ENCODE measurements at regions not wholly inside any gene's neighbourhood (a gene's known extent, or its start where the extent isn't known, plus 50 kb on each side); places are given as distances from the start of the nearest gene placed in this dataset.
"Not testable (repeated sequence)": the region's sequence is repeated elsewhere in the genome, so short reads cannot be mapped to it uniquely, and the experiment has no call there.

DNA sequence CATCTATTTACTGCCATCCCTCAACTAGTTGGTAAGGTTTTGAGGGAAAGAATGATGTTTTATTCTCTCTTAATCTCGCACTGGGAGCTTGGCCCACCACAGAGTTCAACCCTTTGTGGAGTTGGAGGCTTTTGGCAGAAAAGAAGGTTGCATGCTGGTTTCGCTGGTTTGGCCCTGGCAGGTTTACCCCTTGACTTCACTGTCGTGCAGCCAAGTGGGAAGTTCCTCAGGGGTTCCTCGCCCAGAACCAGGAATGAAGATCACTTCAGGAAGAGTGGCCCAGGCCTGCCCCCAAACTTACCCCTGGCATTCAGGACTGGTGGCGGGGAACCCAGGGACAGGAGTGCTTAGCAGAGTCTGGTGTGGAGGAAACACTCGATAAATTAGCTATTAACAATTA lies 103.1 kb upstream of the LYZL2 start:
- H3K36me3 ChIP-seq (ENCODE audit: control insufficient read depth, insufficient read depth, low read length), result no peaks in the 10 kb centered on the region
- H3K27ac Mint-ChIP-seq, result no peak overlapping the region

GRCh38 chr10:30731963-30732362 lies 102.4 kb upstream of the LYZL2 start:
- peaks cover 2% of the 10 kb centered on the region for H3K27me3 Mint-ChIP-seq
- H3K27ac ChIP-seq (ENCODE audit: insufficient read depth, low read length, poor library complexity, severe bottlenecking), result no peak overlapping the region
- no peak overlapping the region for H3K4me3 Mint-ChIP-seq
- no peak for DNase-seq
- H3K9me3 Mint-ChIP-seq, result no peaks in the 10 kb centered on the region
- no peaks in the 10 kb centered on the region for H3K27me3 ChIP-seq (ENCODE audit: control insufficient read depth, insufficient read depth, low read length)
- H3K4me3 ChIP-seq (ENCODE audit: low read depth, low read length), result no peak overlapping the region
- no peak for ATAC-seq (ENCODE audit: low read depth in 2 of 2)
- H3K9me3 ChIP-seq (ENCODE audit: control insufficient read depth in 2 of 2, low read length in 2 of 2), result no peaks in the 10 kb centered on the region
- H3K36me3 Mint-ChIP-seq, result peaks cover 3% of the 10 kb centered on the region
- peaks cover 6% of the 10 kb centered on the region for H3K4me1 ChIP-seq (ENCODE audit: control insufficient read depth, insufficient read depth, low read length, poor library complexity, severe bottlenecking)
- H3K4me1 Mint-ChIP-seq, result peaks cover 0 to 5% (median 4%) of the 10 kb centered on the region in 4 donors
- H3K27ac Mint-ChIP-seq, result no peak overlapping the region
- no peaks in the 10 kb centered on the region for H3K36me3 ChIP-seq (ENCODE audit: control insufficient read depth, insufficient read depth, low read length)

More for the DNA sequence above, 103.1 kb upstream of the LYZL2 start:
- H3K9me3 Mint-ChIP-seq, result no peaks in the 10 kb centered on the region
- DNase-seq, result no peak
- peaks cover 3% of the 10 kb centered on the region for H3K36me3 Mint-ChIP-seq
- Histone ChIP-seq H3K4me1 (ENCODE audit: control insufficient read depth, insufficient read depth, low read length, poor library complexity, severe bottlenecking) (peaks cover 4% of the 10 kb centered on the region), H3K9me3 (ENCODE audit: control insufficient read depth in 2 of 2, low read length in 2 of 2) (no peaks in the 10 kb centered on the region), H3K27me3 (ENCODE audit: control insufficient read depth, insufficient read depth, low read length) (no peaks in the 10 kb centered on the region), H3K4me3 (ENCODE audit: low read depth, low read length) (no peak overlapping the region), H3K27ac (ENCODE audit: insufficient read depth, low read length, poor library complexity, severe bottlenecking) (no peak overlapping the region)
- no peak overlapping the region for H3K4me3 Mint-ChIP-seq
- H3K4me1 Mint-ChIP-seq, result peaks cover 0 to 7% (median 6%) of the 10 kb centered on the region in 4 donors
- ATAC-seq (ENCODE audit: low read depth in 2 of 2), result no peak
- peaks cover 6% of the 10 kb centered on the region for H3K27me3 Mint-ChIP-seq

DNA sequence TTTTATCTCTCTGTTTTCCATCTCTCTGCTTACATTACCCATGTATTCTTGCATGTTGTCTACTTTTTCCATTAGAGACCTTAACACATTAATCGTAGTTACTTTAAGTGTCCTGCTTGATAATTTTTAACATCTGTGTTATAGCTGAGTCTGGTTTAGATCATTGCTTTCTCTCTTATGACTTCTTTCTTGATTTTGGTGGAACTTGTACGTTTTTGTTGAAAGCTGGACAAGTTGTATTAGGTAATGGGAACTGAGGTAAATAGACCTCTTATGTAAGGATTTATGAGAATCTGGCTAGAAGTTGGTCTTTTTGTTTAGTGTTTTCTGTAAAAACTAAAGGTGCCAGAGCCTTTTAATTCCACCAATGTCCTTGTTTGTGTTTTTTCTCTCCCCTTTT lies 100.8 kb upstream of the LYZL2 start:
- no peaks in the 10 kb centered on the region for H3K9me3 ChIP-seq (ENCODE audit: control insufficient read depth in 2 of 2, low read length in 2 of 2)
- Mint-ChIP-seq H3K4me3 (no peak overlapping the region), H3K27ac (no peak overlapping the region), H3K36me3 (peaks cover 3% of the 10 kb centered on the region), H3K9me3 (no peaks in the 10 kb centered on the region), H3K27me3 (peaks cover 5% of the 10 kb centered on the region), H3K4me1 (peaks cover 0 to 6% (median 4%) of the 10 kb centered on the region in 4 donors)
- ATAC-seq (ENCODE audit: low read depth in 2 of 2) (no peak), DNase-seq (no peak)
- no peaks in the 10 kb centered on the region for H3K27me3 ChIP-seq (ENCODE audit: control insufficient read depth, insufficient read depth, low read length)
- H3K27ac ChIP-seq (ENCODE audit: insufficient read depth, low read length, poor library complexity, severe bottlenecking), result no peak overlapping the region
- H3K4me1 ChIP-seq (ENCODE audit: control insufficient read depth, insufficient read depth, low read length, poor library complexity, severe bottlenecking), result peaks cover 5% of the 10 kb centered on the region
- no peaks in the 10 kb centered on the region for H3K36me3 ChIP-seq (ENCODE audit: control insufficient read depth, insufficient read depth, low read length)
- no peak overlapping the region for H3K4me3 ChIP-seq (ENCODE audit: low read depth, low read length)

DNA sequence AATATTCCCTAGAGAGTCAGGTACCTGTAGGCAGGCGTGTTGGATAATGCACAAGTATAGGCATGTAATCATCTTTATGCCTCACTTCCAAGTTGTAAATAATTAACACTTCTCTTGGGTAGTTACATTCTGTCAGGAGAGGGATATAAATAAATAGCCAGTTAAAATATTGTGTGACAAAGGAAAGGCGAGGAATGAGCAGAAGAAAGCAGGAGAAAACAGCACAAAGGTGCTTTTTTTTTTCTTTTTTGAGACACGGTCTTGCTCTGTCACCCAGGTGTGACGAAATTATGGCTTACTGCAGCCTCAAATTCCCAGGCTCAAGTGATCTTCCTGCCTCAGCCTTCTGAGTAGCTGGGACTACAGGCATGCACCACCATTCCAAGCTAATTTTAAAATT lies 99.2 kb upstream of the LYZL2 start:
- Histone ChIP-seq H3K36me3 (ENCODE audit: control insufficient read depth, insufficient read depth, low read length) (no peaks in the 10 kb centered on the region), H3K4me1 (ENCODE audit: control insufficient read depth, insufficient read depth, low read length, poor library complexity, severe bottlenecking) (peaks cover 5% of the 10 kb centered on the region), H3K4me3 (ENCODE audit: low read depth, low read length) (no peak overlapping the region), H3K27ac (ENCODE audit: insufficient read depth, low read length, poor library complexity, severe bottlenecking) (no peak overlapping the region), H3K27me3 (ENCODE audit: control insufficient read depth, insufficient read depth, low read length) (no peaks in the 10 kb centered on the region), H3K9me3 (ENCODE audit: control insufficient read depth in 2 of 2, low read length in 2 of 2) (no peaks in the 10 kb centered on the region)
- Mint-ChIP-seq H3K36me3 (peaks cover 3% of the 10 kb centered on the region), H3K4me1 (peaks cover 0 to 7% (median 4%) of the 10 kb centered on the region in 4 donors), H3K27me3 (peaks cover 9% of the 10 kb centered on the region), H3K27ac (no peak overlapping the region), H3K9me3 (no peaks in the 10 kb centered on the region), H3K4me3 (no peak overlapping the region)
- ATAC-seq (ENCODE audit: low read depth in 2 of 2) (no peak), DNase-seq (no peak)

GRCh38 chr10:30728127-30728526 lies 98.6 kb upstream of the LYZL2 start:
- H3K4me1 ChIP-seq (ENCODE audit: control insufficient read depth, insufficient read depth, low read length, poor library complexity, severe bottlenecking), result peaks cover 5% of the 10 kb centered on the region
- Mint-ChIP-seq H3K4me3 (no peak overlapping the region), H3K9me3 (no peaks in the 10 kb centered on the region), H3K27me3 (peaks cover 9% of the 10 kb centered on the region), H3K4me1 (peaks cover 0 to 7% (median 4%) of the 10 kb centered on the region in 4 donors), H3K27ac (no peak overlapping the region), H3K36me3 (peaks cover 3% of the 10 kb centered on the region)
- no peaks in the 10 kb centered on the region for H3K9me3 ChIP-seq (ENCODE audit: control insufficient read depth in 2 of 2, low read length in 2 of 2)
- H3K27ac ChIP-seq (ENCODE audit: insufficient read depth, low read length, poor library complexity, severe bottlenecking), result no peak overlapping the region
- no peak overlapping the region for H3K4me3 ChIP-seq (ENCODE audit: low read depth, low read length)
- ATAC-seq (ENCODE audit: low read depth in 2 of 2) (no peak), DNase-seq (no peak)
- no peaks in the 10 kb centered on the region for H3K36me3 ChIP-seq (ENCODE audit: control insufficient read depth, insufficient read depth, low read length)
- no peaks in the 10 kb centered on the region for H3K27me3 ChIP-seq (ENCODE audit: control insufficient read depth, insufficient read depth, low read length)

DNA sequence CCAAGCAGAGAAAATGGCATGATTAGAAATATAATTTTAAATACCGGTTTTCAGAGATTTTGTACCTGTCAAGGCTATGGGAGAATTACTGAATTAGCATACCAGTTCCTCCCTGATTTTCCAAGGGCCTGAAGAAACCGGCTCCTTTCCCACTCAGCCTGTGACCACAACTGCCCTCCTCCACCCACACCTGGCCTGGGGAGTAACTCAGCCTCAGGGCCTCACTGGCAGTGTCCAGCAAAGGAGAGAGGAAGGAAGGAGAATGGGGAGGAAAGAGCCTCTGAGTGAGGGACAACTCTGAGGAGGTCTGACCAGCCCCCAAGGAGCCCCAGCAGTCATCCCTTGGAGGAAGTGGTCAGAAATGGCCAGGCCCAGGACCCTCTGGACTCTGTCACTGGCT lies 98.0 kb upstream of the LYZL2 start:
- H3K4me3 ChIP-seq (ENCODE audit: low read depth, low read length), result no peak overlapping the region
- peaks cover 5% of the 10 kb centered on the region for H3K4me1 ChIP-seq (ENCODE audit: control insufficient read depth, insufficient read depth, low read length, poor library complexity, severe bottlenecking)
- no peaks in the 10 kb centered on the region for H3K36me3 ChIP-seq (ENCODE audit: control insufficient read depth, insufficient read depth, low read length)
- H3K27ac ChIP-seq (ENCODE audit: insufficient read depth, low read length, poor library complexity, severe bottlenecking), result no peak overlapping the region
- H3K27me3 ChIP-seq (ENCODE audit: control insufficient read depth, insufficient read depth, low read length), result no peaks in the 10 kb centered on the region
- peaks cover 3% of the 10 kb centered on the region for H3K36me3 Mint-ChIP-seq
- peaks cover 0 to 7% (median 4%) of the 10 kb centered on the region in 4 donors for H3K4me1 Mint-ChIP-seq
- ATAC-seq (ENCODE audit: low read depth in 2 of 2) (no peak), DNase-seq (no peak)
- H3K27ac Mint-ChIP-seq, result no peak overlapping the region
- peaks cover 9% of the 10 kb centered on the region for H3K27me3 Mint-ChIP-seq
- H3K9me3 Mint-ChIP-seq, result no peaks in the 10 kb centered on the region
- no peaks in the 10 kb centered on the region for H3K9me3 ChIP-seq (ENCODE audit: control insufficient read depth in 2 of 2, low read length in 2 of 2)
- no peak overlapping the region for H3K4me3 Mint-ChIP-seq

- H3K36me3 Mint-ChIP-seq; H3K4me1 ChIP-seq (ENCODE audit: control insufficient read depth, insufficient read depth, low read length, poor library complexity, severe bottlenecking); H3K27me3 Mint-ChIP-seq; H3K36me3 ChIP-seq (ENCODE audit: control insufficient read depth, insufficient read depth, low read length); H3K27ac ChIP-seq (ENCODE audit: insufficient read depth, low read length, poor library complexity, severe bottlenecking); H3K4me1 Mint-ChIP-seq; H3K4me3 ChIP-seq (ENCODE audit: low read depth, low read length); H3K27me3 ChIP-seq (ENCODE audit: control insufficient read depth, insufficient read depth, low read length); H3K9me3 ChIP-seq (ENCODE audit: control insufficient read depth in 2 of 2, low read length in 2 of 2); H3K9me3 Mint-ChIP-seq: not testable (repeated sequence)
- DNase-seq (peak; percentile 64 to 81 (median 75)), ATAC-seq (ENCODE audit: low read depth in 2 of 2) (peak; percentile 87 to 91)
- H3K4me3 Mint-ChIP-seq, result peak overlapping the region in 2 of 4 donors; percentile 15 to 41
- peak overlapping the region in 1 of 3 donors; percentile 16 for H3K27ac Mint-ChIP-seq
Observed at GRCh38 chr10:30726783-30727414, 97.3 kb upstream of the LYZL2 start.

DNA sequence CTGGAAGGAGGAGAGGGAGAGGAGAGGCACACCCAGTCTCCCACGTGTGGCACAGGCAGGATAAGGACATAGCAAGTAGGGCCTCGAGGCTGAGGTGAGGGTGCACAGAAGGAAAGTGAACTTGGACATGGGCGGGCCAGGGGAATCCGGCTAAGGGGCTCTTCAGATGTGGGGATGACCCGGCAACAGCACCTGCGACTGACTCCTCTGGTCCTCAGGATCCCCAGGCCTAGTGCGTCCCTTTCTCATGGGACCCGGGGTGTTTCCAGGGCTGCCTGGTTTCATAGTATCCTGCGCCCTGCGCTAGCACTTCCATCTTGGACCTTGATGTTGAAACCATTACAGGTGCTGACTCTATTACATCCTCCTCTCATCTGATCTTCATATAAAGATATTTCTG lies 96.1 kb upstream of the LYZL2 start:
- Mint-ChIP-seq H3K36me3 (no peaks in the 10 kb centered on the region), H3K27ac (no peak overlapping the region), H3K27me3 (peaks cover 9% of the 10 kb centered on the region), H3K9me3 (no peaks in the 10 kb centered on the region), H3K4me1 (peaks cover 0 to 7% (median 4%) of the 10 kb centered on the region in 4 donors), H3K4me3 (no peak overlapping the region)
- ATAC-seq (ENCODE audit: low read depth in 2 of 2) (no peak), DNase-seq (no peak)
- no peak overlapping the region for H3K4me3 ChIP-seq (ENCODE audit: low read depth, low read length)
- no peaks in the 10 kb centered on the region for H3K9me3 ChIP-seq (ENCODE audit: control insufficient read depth in 2 of 2, low read length in 2 of 2)
- H3K27ac ChIP-seq (ENCODE audit: insufficient read depth, low read length, poor library complexity, severe bottlenecking), result no peak overlapping the region
- H3K27me3 ChIP-seq (ENCODE audit: control insufficient read depth, insufficient read depth, low read length), result no peaks in the 10 kb centered on the region
- peaks cover 5% of the 10 kb centered on the region for H3K4me1 ChIP-seq (ENCODE audit: control insufficient read depth, insufficient read depth, low read length, poor library complexity, severe bottlenecking)
- H3K36me3 ChIP-seq (ENCODE audit: control insufficient read depth, insufficient read depth, low read length), result no peaks in the 10 kb centered on the region

All from CD4-positive, CD25-positive, alpha-beta regulatory T cell (primary cell).